ENCODE measurements at regions not wholly inside any gene's neighbourhood (a gene's known extent, or its start where the extent isn't known, plus 50 kb on each side); places are given as distances from the start of the nearest gene placed in this dataset.

DNA sequence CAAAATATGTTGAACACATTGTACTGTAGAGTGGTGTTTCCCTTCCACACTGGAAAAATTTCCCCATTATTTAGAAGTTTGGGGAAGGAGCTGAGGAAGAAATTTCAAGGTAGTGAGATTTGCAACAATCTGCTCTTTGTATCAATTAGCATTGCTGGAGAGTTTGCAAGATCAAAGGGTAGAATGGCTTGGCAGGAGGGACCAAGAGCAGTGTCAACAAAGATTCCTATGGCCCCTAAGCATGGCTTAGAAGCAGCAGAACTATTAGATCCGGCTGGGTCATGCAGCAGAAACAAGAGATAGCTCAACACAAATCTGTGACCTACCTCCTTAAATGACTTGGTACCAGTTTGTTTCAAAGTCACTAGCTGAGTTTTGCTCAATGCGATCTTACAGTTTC is 175.0 kb downstream of the C3orf38 start:
- TF ChIP-seq POLR2A (IDR thresholded peaks at IDR 0.05) = no peak
- TF ChIP-seq, protein P1, sequence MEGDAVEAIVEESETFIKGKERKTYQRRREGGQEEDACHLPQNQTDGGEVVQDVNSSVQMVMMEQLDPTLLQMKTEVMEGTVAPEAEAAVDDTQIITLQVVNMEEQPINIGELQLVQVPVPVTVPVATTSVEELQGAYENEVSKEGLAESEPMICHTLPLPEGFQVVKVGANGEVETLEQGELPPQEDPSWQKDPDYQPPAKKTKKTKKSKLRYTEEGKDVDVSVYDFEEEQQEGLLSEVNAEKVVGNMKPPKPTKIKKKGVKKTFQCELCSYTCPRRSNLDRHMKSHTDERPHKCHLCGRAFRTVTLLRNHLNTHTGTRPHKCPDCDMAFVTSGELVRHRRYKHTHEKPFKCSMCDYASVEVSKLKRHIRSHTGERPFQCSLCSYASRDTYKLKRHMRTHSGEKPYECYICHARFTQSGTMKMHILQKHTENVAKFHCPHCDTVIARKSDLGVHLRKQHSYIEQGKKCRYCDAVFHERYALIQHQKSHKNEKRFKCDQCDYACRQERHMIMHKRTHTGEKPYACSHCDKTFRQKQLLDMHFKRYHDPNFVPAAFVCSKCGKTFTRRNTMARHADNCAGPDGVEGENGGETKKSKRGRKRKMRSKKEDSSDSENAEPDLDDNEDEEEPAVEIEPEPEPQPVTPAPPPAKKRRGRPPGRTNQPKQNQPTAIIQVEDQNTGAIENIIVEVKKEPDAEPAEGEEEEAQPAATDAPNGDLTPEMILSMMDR (IDR thresholded peaks at IDR 0.05) = no peak

All from uterus (tissue), 2 donors.